T-cell (primary cell): ENCODE measurements at regions not wholly inside any gene's neighbourhood (a gene's known extent, or its start where the extent isn't known, plus 50 kb on each side); places are given as distances from the start of the nearest gene placed in this dataset.

Source experiments
- ATAC-seq, 4 experiments: fragments of 200-7000 bp in 3 of 4; fragments of 150-1000 bp in 1 of 4; cut with Tn5 transposase; replicated peaks in 1 of 4; 1 replicate in 3 of 4; 2 replicates in 1 of 4; pipeline ENCODE4 v1.10.0; 2021; ENCODE audit warnings: moderate library complexity in 3 of 4, mild to moderate bottlenecking in 2 of 4, moderate number of reproducible peaks in 1 of 4
- CTCF ChIA-PET, 2 donors: fragments of 300-600 bp; sonication (Branson Sonifier 250); formaldehyde crosslinking; loops; one replicate each; lab custom pipeline; 2022; ENCODE audit warnings: antibody characterized with exemption in 2 of 2; lab: Charles Lee
- POLR2A ChIA-PET, 2 donors: fragments of 300-600 bp; sonication (Branson Sonifier 250); formaldehyde crosslinking; loops; one replicate each; lab custom pipeline; 2022; ENCODE audit warnings: antibody characterized with exemption in 2 of 2; lab: Charles Lee
- DNase-seq, 35 experiments: peaks; one replicate each; pipeline versions ENCODE4 v3.0.0 to v3.0.0-alpha.2; 2013 to 2023
- H3K27ac ChIP-seq: one replicate; pipeline ENCODE4 v1.5.1; 2013; ENCODE audit warnings: low read length
- H3K27me3 ChIP-seq, 2 experiments: replicated peaks in 1 of 2; 1 replicate in 1 of 2; 2 replicates in 1 of 2; pipeline versions ENCODE4 v1.6.1 to v1.7.0; 2013; ENCODE audit warnings: low read length in 1 of 2, mixed read lengths in 1 of 2; ENCODE audit not compliant: control insufficient read depth in 2 of 2, insufficient read depth in 2 of 2; ENCODE audit errors: extremely low read depth in 1 of 2
- H3K36me3 ChIP-seq, 2 donors: 1 replicate in 1 of 2; 2 replicates in 1 of 2; pipeline versions ENCODE4 v1.6.1 to v1.7.0; 2013; ENCODE audit warnings: low read length in 1 of 2; ENCODE audit not compliant: control insufficient read depth in 2 of 2, insufficient read depth in 1 of 2; ENCODE audit errors: extremely low read depth in 1 of 2
- H3K4me1 ChIP-seq, 2 experiments: 1 replicate in 1 of 2; 2 replicates in 1 of 2; pipeline versions ENCODE4 v1.6.1 to v1.7.0; 2013; ENCODE audit warnings: low read length in 2 of 2, mixed read lengths in 1 of 2; ENCODE audit not compliant: insufficient read depth in 2 of 2, control insufficient read depth in 1 of 2; ENCODE audit errors: extremely low read depth in 1 of 2
- H3K4me3 ChIP-seq, 2 donors: 1 replicate in 1 of 2; 2 replicates in 1 of 2; pipeline versions ENCODE4 v1.5.1 to v1.7.0; 2013; ENCODE audit warnings: mild to moderate bottlenecking in 2 of 2, low read length in 1 of 2, moderate library complexity in 1 of 2; ENCODE audit not compliant: control insufficient read depth in 1 of 2; ENCODE audit errors: extremely low read depth in 1 of 2
- H3K9me3 ChIP-seq: 2 replicates; pipeline ENCODE4 v1.7.0; 2013
- H3K27ac Mint-ChIP-seq, 2 donors: one replicate each; pipeline ENCODE4 v1.8.0; 2020 to 2021; ENCODE audit warnings: mild to moderate bottlenecking in 2 of 2, mixed read lengths in 2 of 2
- H3K27me3 Mint-ChIP-seq, 2 donors: one replicate each; pipeline ENCODE4 v1.8.0; 2021 to 2022; ENCODE audit warnings: mixed read lengths in 2 of 2
- H3K36me3 Mint-ChIP-seq: one replicate; pipeline ENCODE4 v1.8.0; 2021; ENCODE audit warnings: mixed read lengths
- H3K4me1 Mint-ChIP-seq, 3 donors: one replicate each; pipeline ENCODE4 v1.8.0; 2020 to 2022; ENCODE audit warnings: mixed read lengths in 3 of 3, mild to moderate bottlenecking in 1 of 3
- H3K4me3 Mint-ChIP-seq, 3 donors: one replicate each; pipeline ENCODE4 v1.8.0; 2020 to 2022; ENCODE audit warnings: mild to moderate bottlenecking in 3 of 3, mixed read lengths in 3 of 3, moderate library complexity in 3 of 3
- H3K9me3 Mint-ChIP-seq, 3 donors: one replicate each; pipeline ENCODE4 v1.8.0; 2020 to 2022; ENCODE audit warnings: mixed read lengths in 3 of 3
- WGBS: methylation state at CpG from one replicate; pipeline ENCODE4 v1.1.5; 2013; ENCODE audit warnings: missing lambda C conversion rate; ENCODE audit not compliant: insufficient coverage; 5-methylcytosine and 5-hydroxymethylcytosine counted together

- ChIA-PET CTCF (no interaction called here), POLR2A (no interaction called here)
- no peaks in the 10 kb centered on the region for H3K4me1 ChIP-seq
- WGBS, result 67% methylated on average over 2 of the region's 3 CpGs
- H3K9me3 ChIP-seq, result no peaks in the 10 kb centered on the region
- H3K36me3 Mint-ChIP-seq, result no peaks in the 10 kb centered on the region
- no peak overlapping the region for H3K27ac Mint-ChIP-seq
- peaks cover 0 to 6% (median 2%) of the 10 kb centered on the region in 3 donors for H3K9me3 Mint-ChIP-seq
- H3K27me3 ChIP-seq, result no peaks in the 10 kb centered on the region
- no peak for DNase-seq
- no peak overlapping the region for H3K4me3 Mint-ChIP-seq
- H3K4me1 Mint-ChIP-seq, result no peaks in the 10 kb centered on the region
- H3K27ac ChIP-seq, result no peak overlapping the region
- H3K36me3 ChIP-seq, result no peaks in the 10 kb centered on the region
- ATAC-seq, result no peak
- no peak overlapping the region for H3K4me3 ChIP-seq
- no peaks in the 10 kb centered on the region for H3K27me3 Mint-ChIP-seq
Measured at GRCh38 chr11:96706761-96707160, 316.9 kb downstream of the JRKL start.

GRCh38 chr11:96707273-96707672 is 317.5 kb downstream of the JRKL start:
- DNase-seq (no peak), ATAC-seq (no peak)
- no peak overlapping the region for H3K4me3 ChIP-seq
- H3K36me3 Mint-ChIP-seq, result no peaks in the 10 kb centered on the region
- no peak overlapping the region for H3K27ac ChIP-seq
- no peaks in the 10 kb centered on the region for H3K4me1 Mint-ChIP-seq
- H3K4me1 ChIP-seq, result no peaks in the 10 kb centered on the region
- H3K9me3 ChIP-seq, result no peaks in the 10 kb centered on the region
- H3K27ac Mint-ChIP-seq, result no peak overlapping the region
- CTCF ChIA-PET, result no interaction called here
- no peaks in the 10 kb centered on the region for H3K36me3 ChIP-seq
- H3K27me3 ChIP-seq, result no peaks in the 10 kb centered on the region
- POLR2A ChIA-PET, result no interaction called here
- no peaks in the 10 kb centered on the region for H3K27me3 Mint-ChIP-seq
- peaks cover 0 to 5% (median 2%) of the 10 kb centered on the region in 3 donors for H3K9me3 Mint-ChIP-seq
- no peak overlapping the region for H3K4me3 Mint-ChIP-seq

DNA sequence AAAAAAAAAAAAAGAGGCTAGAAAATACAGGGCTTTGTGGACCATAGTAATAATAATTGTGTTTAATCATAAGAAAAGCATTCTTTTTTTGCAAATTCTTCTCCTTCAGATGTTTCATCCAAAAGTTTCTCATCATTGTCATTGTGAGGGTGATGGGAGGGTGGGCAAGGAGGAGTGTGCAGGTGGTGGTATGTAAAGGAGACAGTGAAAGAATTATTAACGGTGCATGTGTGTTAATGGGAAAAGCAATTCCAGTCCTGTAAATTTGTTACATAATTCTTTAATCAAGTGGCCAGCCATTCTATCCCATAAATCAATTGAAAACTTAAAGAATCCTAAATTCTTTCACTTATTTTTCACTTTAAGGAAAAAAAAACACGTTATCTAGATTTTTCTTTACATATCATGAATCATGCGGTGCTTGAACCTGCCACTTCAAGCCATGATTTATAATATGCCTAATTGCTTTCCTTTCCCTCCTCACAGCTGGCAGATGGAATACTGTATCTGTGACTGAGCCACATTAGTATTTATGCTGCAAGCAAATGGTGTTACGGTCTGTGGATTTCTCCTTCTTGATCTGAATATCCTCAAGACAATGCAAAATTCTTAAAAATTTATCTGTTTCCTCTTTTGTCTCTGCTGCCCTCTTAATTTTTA is 318.5 kb downstream of the JRKL start:
- no peak for ATAC-seq
- H3K27me3 Mint-ChIP-seq, result no peaks in the 10 kb centered on the region

GRCh38 chr11:96713301-96713700 is 323.5 kb downstream of the JRKL start:
- no peak overlapping the region for H3K27ac Mint-ChIP-seq
- POLR2A ChIA-PET, result no interaction called here
- H3K9me3 Mint-ChIP-seq, result peaks cover 0 to 4% (median 2%) of the 10 kb centered on the region in 3 donors

More for the DNA sequence above, 318.5 kb downstream of the JRKL start:
- Mint-ChIP-seq H3K27ac (no peak overlapping the region), H3K9me3 (peaks cover 0 to 5% (median 2%) of the 10 kb centered on the region in 3 donors), H3K4me1 (no peaks in the 10 kb centered on the region), H3K36me3 (no peaks in the 10 kb centered on the region), H3K4me3 (no peak overlapping the region)
- H3K36me3 ChIP-seq, result no peaks in the 10 kb centered on the region
- DNase-seq, result no peak
- H3K9me3 ChIP-seq, result no peaks in the 10 kb centered on the region
- H3K27ac ChIP-seq, result no peak overlapping the region
- no peak overlapping the region for H3K4me3 ChIP-seq
- POLR2A ChIA-PET, result no interaction called here
- no CpG with 5 or more reads among the region's 4 CpGs for WGBS
- CTCF ChIA-PET, result interaction anchor here in 1 of 2 donors (0.7 kb wide), 1 partner anchor 11 kb away, joined by 4 read pairs; no protein-coding TSS in a partner anchor
- H3K4me1 ChIP-seq, result no peaks in the 10 kb centered on the region
- H3K27me3 ChIP-seq, result no peaks in the 10 kb centered on the region

DNA sequence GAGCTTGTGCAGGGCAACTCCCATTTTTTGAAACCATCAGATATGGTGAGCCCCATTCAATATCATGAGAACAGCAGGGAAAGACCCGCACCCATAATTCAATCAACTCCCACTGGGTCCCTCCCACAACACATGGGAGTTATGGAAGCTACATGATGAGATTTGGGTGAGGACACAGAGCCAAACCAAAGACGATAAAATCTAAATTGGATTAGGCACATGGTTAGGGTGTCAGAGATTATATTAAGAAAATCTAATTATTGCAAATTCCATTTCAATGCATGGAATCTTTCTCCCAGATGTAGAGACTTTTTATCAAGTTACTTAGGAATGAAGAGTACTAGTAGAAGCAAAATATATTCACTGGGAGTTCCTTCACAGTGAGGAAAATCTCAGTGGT is 324.9 kb downstream of the JRKL start:
- no peak overlapping the region for H3K4me3 Mint-ChIP-seq
- no peaks in the 10 kb centered on the region for H3K4me1 ChIP-seq
- H3K27ac ChIP-seq, result no peak overlapping the region
- no peaks in the 10 kb centered on the region for H3K9me3 ChIP-seq
- no CpG with 5 or more reads among the region's 2 CpGs for WGBS
- ATAC-seq (no peak), DNase-seq (no peak)
- H3K36me3 Mint-ChIP-seq, result no peaks in the 10 kb centered on the region
- CTCF ChIA-PET, result no interaction called here
- H3K4me3 ChIP-seq, result no peak overlapping the region
- no peaks in the 10 kb centered on the region for H3K4me1 Mint-ChIP-seq
- no peaks in the 10 kb centered on the region for H3K27me3 Mint-ChIP-seq
- peaks cover 0 to 8% (median 0%) of the 10 kb centered on the region in 3 donors for H3K9me3 Mint-ChIP-seq
- no peak overlapping the region for H3K27ac Mint-ChIP-seq
- POLR2A ChIA-PET, result no interaction called here
- no peaks in the 10 kb centered on the region for H3K27me3 ChIP-seq
- no peaks in the 10 kb centered on the region for H3K36me3 ChIP-seq

More at GRCh38 chr11:96713301-96713700, 323.5 kb downstream of the JRKL start:
- Histone ChIP-seq H3K27ac (no peak overlapping the region), H3K4me1 (no peaks in the 10 kb centered on the region), H3K27me3 (no peaks in the 10 kb centered on the region), H3K9me3 (no peaks in the 10 kb centered on the region), H3K36me3 (no peaks in the 10 kb centered on the region), H3K4me3 (no peak overlapping the region)
- CTCF ChIA-PET, result no interaction called here
- ATAC-seq (no peak), DNase-seq (no peak)
- H3K4me1 Mint-ChIP-seq, result no peaks in the 10 kb centered on the region
- no peaks in the 10 kb centered on the region for H3K36me3 Mint-ChIP-seq
- H3K4me3 Mint-ChIP-seq, result no peak overlapping the region
- no CpG with 5 or more reads among the region's 2 CpGs for WGBS
- H3K27me3 Mint-ChIP-seq, result no peaks in the 10 kb centered on the region

DNA sequence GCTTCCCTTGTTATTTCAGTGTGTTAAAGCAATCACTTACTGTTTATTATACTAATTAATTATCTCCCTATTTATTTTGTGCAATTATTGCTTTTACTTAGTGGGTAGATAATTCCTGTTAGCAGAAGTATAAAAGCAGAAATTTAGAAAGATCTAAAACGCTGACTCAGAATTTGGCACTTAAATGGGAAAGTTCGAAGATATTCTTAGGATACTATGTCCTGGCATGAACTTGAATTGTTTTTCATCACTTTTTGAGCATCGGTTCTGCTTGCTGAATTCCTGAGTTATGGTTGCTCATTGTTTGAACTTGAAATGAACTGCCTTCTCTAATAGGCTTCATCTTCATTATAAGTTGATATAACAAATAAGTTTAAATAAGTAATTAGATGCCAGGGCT is 325.4 kb downstream of the JRKL start:
- H3K36me3 ChIP-seq, result no peaks in the 10 kb centered on the region
- Mint-ChIP-seq H3K4me3 (no peak overlapping the region), H3K4me1 (no peaks in the 10 kb centered on the region), H3K9me3 (peaks cover 0 to 8% (median 0%) of the 10 kb centered on the region in 3 donors), H3K27ac (no peak overlapping the region), H3K27me3 (no peaks in the 10 kb centered on the region), H3K36me3 (no peaks in the 10 kb centered on the region)
- ATAC-seq (no peak), DNase-seq (no peak)
- H3K27me3 ChIP-seq, result no peaks in the 10 kb centered on the region
- H3K4me3 ChIP-seq, result no peak overlapping the region
- WGBS, result 83% methylated on average over 1 of the region's 3 CpGs
- ChIA-PET POLR2A (no interaction called here), CTCF (no interaction called here)
- H3K9me3 ChIP-seq, result no peaks in the 10 kb centered on the region
- H3K27ac ChIP-seq, result no peak overlapping the region
- H3K4me1 ChIP-seq, result no peaks in the 10 kb centered on the region

DNA sequence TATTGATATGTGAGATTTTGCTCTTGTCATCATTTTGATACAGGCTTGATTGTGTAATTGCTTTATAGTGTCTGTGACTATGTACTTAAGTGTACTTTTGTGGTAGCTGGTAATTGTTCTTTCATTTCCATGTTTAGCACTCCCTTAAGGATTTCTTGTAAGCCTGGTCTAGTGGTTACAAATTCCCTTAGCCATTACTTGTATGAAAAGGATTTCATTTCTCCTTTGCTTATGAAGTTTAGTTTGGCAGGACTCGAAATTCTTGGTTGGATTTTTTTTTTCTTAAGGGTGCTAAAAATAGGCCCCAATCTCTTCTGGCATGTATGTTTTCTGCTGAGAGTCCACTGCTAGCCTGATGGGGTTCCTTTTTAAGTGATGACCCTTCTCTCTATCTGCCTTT is 346.8 kb downstream of the JRKL start:
- POLR2A ChIA-PET, result no interaction called here
- DNase-seq, result no peak

More for the DNA sequence above, 346.8 kb downstream of the JRKL start:
- H3K4me3 Mint-ChIP-seq, result no peak overlapping the region
- no peak for ATAC-seq
- H3K27me3 Mint-ChIP-seq, result no peaks in the 10 kb centered on the region
- Histone ChIP-seq H3K36me3 (no peaks in the 10 kb centered on the region), H3K9me3 (no peaks in the 10 kb centered on the region), H3K27ac (no peak overlapping the region), H3K4me1 (no peaks in the 10 kb centered on the region), H3K27me3 (no peaks in the 10 kb centered on the region), H3K4me3 (no peak overlapping the region)
- CTCF ChIA-PET, result no interaction called here
- no CpG with 5 or more reads among the region's 1 CpG for whole genome bisulfite sequencing
- no peaks in the 10 kb centered on the region for H3K4me1 Mint-ChIP-seq
- H3K9me3 Mint-ChIP-seq, result peaks cover 3 to 13% (median 9%) of the 10 kb centered on the region in 3 donors
- H3K36me3 Mint-ChIP-seq, result no peaks in the 10 kb centered on the region
- H3K27ac Mint-ChIP-seq, result no peak overlapping the region
